GM21515 (cell line): ENCODE measurements at regions not wholly inside any gene's neighbourhood (a gene's known extent, or its start where the extent isn't known, plus 50 kb on each side); places are given as distances from the start of the nearest gene placed in this dataset.

Experiments used
- ATAC-seq: cut with Tn5 transposase; IDR thresholded peaks from one replicate; pipeline ENCODE4 v1.9.1; 2021; ENCODE audit not compliant: unreplicated experiment

GRCh38 chr3:23644099-23644498, 161.7 kb upstream of the UBE2E1 start:
- no peak for ATAC-seq

- no peak for ATAC-seq
These were observed 161.1 kb upstream of the UBE2E1 start for GRCh38 chr3:23644676-23645075.

DNA sequence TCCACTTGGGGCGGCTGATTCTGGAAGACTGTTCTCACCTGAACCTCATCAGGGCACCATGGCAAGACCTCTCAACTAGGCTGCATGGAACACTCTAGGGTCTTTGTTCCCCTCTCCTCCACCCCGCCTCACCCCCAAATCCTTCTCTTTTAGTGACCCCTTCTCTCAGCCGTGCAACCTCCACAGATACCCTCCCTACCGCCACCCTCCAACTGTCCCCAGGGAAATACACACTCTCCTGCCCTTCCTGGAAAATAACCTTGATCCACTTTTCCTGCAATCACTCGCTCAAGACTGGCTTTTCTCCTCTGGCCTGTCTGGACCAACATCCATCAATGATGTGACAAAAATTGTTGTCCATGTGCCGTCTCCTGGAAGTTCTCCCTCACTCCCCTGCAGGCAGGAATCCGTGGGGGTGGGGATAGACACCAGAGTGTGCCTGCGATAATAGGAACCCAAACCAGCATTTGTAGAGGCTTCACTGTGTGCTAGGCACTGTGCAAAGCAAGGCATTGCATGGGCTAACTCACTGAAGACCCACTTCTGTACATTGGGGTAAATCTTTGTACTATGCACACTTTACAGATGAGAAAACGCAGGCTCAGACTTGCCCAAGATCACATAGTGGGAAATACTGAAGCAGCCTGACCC, 160.1 kb upstream of the UBE2E1 start:
- ATAC-seq: no peak

GRCh38 chr3:23646184-23646920, 159.4 kb upstream of the UBE2E1 start:
- ATAC-seq: no peak

DNA sequence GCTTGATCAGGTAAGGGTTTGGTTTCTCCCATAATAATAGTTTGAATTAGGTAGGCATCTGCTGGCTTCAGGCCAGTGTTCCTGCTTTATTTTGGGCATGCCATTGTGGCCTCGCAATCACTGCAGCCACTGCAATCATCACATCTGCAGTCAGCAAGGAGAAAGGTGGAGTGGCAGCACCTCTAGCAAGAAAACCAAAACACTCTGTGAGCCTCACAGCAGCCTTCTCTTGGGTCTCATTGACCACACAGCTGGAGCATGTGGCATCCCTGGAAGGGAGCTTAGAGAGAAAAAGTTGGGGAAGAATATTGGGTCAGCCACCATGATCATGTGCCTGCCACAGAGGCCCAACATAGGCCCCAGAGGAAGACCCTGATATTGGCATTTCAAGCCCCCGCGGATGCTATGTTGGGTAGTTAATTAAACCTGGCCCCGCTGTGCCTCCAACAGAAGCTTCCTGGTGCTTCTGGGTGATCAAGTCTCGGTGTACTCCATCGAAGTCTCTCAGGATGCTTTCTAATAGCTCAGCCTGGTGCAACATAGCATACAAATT, 158.0 kb upstream of the UBE2E1 start:
- no peak for ATAC-seq

GRCh38 chr3:23648326-23648995, 157.3 kb upstream of the UBE2E1 start:
- no peak for ATAC-seq

- no peak for ATAC-seq
These were observed 156.8 kb upstream of the UBE2E1 start for GRCh38 chr3:23648996-23649395.

GRCh38 chr3:23649448-23649847, 156.3 kb upstream of the UBE2E1 start:
- no peak for ATAC-seq

GRCh38 chr3:23650371-23651140, 155.2 kb upstream of the UBE2E1 start:
- ATAC-seq: no peak

DNA sequence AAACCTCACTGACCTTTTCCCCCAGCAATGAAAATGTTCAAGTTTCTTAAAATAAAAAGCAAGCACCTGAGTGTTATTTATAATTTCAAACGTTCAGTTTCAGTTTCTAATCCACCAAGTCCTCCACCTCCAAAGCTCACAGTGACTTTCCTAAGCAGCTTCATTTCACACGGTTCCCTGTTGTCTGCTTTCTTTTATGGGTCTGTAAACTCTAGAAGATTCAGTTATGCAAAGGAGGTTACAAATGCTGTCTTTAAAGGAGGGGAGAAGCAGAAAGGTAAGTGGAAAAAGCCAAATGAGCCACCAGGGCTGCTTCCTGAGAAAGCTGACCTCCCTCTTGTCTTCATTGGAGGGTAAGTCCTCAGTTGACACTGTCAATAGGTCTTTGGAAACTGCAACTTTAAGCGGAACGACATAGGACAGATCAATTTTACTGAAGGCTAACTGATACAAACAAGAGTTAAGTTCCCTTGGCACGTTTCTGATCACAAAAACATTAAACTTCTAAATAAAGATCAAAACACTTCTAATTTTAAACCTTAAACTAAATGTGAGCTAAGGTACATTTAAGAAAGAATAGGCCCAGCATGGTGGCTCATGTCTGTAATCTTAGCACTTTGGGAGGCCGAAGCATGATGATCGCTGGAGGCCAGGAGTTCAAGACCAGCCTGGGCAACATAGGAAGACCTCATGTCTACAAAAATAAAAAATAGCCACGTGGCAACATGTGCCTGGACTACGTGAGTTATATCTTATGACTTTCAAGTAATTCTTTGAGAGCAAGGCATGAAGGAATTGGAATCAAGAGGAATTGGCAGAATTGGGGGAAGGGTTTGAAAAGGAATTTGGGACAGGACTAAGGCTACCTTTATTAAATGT, 151.9 kb upstream of the UBE2E1 start:
- peak; percentile 94 for ATAC-seq

DNA sequence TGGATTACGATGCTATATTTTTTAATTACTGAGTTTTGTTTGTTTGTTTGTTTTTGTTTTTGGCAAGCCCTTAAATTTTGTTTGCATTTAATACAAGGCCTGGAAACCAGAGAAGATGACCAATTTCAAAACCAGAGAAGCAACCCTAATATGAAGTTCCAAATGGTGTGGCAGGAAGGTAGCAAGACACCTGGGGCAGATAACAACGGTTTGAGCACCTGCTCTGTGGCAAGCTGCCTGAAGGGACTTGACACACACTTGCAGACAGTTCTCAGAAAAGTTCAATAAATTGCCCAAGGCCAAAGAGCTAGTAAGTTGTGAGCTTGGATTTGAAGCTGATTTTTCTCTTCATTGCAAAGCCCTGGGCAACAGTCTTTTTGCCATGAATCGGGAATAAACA, 151.2 kb upstream of the UBE2E1 start:
- ATAC-seq: peak; percentile 53

DNA sequence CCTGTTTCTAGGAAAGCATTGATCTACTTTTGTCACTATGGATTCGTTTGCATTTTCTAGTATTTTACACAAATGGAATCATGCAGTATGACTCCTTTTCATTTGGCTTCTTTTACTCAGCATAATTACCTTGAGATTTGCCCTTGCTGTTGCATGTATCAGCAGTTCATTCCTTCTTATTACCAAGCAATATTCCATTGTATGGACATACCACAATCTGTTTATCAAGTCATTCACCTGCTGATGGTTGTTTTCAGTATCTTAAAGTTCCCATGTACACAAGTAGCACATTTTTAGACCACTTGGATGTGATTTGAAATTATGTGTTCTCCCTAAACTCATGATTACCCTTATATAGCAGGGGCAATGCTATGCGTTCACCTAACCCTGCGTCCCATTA, 150.0 kb upstream of the UBE2E1 start:
- no peak for ATAC-seq

DNA sequence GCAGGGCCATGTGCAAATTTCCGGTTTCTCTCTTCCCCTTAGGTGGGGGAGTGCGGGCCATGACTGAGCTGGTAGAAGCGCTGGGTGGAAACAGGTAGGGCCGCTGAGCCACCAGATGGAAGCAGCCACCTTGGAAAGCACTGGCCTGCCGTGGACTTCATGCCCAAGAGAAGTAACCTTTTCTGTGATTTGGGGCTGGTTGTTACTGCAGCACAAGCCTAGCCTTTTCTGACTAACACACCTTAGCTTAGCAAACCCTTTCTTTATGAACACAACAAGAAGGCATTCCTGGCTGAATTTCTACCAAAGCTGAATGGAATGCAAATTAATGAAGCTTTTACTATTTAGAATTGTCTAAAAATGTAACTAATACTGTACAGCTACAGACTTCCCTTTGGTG, 149.6 kb upstream of the UBE2E1 start:
- ATAC-seq: no peak

DNA sequence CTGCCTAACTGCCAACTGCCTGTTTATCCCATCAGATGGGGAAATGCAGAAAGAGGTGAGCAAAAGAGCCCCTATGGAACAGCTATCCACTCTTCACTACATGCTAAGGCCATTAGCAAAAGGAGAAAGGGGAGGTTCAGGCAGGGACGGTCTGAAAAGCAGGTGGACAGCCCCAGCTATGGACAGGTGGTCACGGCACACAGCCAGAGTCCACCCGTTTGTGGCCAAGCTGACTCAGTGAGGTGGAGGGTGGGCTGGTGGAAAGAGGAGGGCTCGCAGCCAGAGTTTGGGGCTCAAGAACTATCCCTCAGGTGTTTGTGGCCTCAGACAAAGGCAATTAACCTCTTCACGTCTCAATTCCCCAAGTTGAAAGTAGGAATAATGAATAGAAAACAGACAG, 148.9 kb upstream of the UBE2E1 start:
- ATAC-seq: no peak

- ATAC-seq: no peak
These were observed 148.1 kb upstream of the UBE2E1 start for GRCh38 chr3:23657647-23658046.

DNA sequence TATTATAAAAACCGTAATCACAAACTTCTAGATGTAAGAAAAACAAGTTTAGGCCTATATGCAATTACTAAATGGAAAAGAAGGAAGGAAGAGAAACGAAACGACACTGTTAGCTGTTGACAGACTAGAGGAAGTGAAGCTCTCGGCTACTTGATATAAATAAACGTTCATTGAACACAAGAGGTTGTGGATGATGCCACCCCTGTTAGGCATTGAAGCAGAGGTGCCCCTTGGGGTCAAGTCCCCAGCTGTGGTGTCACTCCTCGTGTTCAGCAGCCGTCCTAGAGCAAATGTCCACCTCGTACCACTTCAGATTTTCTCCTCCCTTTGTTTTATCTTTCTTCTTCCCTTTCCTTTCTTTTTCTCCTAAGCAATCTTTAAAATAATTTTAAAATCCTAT, 146.5 kb upstream of the UBE2E1 start:
- ATAC-seq: peak; percentile 54

DNA sequence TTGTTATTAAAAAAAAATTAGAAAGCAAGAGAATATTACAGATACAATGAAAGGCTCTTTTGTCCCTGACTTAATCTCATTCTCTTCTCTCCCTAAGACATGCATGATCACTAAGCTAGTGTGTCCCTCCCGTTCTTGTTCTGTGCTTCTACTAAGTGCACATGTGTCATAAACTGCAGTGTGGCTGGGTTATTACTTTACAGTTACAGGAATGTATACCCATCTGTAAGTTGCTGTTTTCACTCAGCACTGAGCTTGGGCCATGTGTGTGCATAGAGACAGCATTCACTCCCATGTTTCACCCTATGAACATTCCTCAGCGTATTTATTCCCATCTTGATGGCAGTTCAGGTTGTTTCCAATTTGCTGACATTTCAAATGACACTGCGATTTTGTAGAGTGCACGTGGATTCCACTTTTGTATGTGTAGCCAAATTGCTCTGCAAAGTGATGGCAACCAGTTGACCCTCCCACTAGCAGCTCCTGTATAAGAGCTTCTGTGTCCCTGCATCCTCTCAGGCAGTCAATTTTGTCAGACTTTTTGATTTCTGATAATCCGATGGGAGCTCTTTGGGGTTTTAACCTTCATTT, 145.8 kb upstream of the UBE2E1 start:
- no peak for ATAC-seq

GRCh38 chr3:23662079-23662617, 143.6 kb upstream of the UBE2E1 start:
- ATAC-seq: no peak

DNA sequence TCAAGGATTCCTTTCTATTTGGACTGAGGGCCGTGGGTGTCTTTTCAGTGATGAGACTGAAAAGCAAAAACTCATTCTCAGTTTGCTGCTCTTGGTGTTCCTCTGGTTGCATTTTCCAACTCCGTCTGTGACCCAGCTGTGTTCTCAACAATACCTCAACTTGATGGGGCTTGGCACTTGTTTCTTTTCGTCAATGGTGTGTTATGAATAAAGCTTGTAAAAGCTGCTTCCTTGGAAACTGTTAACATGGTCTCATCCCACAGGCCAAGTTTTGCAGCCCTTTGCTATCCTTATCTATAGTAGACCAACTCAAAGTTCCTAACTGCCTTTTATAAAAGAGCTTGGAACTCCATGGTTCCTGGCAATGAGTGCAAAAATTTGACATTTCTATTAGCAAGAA, 142.5 kb upstream of the UBE2E1 start:
- no peak for ATAC-seq
